Smooth muscle cell (in vitro differentiated cells): ENCODE measurements at regions not wholly inside any gene's neighbourhood (a gene's known extent, or its start where the extent isn't known, plus 50 kb on each side); places are given as distances from the start of the nearest gene placed in this dataset.

Experiments
- DNase-seq: peaks from one replicate; lab custom pipeline; 2025; ENCODE audit not compliant: unreplicated experiment; lab: John Stamatoyannopoulos, UW
- H2AFZ ChIP-seq: fragments of 200-600 bp; sonication (generic); 2 replicates; pipeline ENCODE4 v1.6.0; 2016; ENCODE audit warnings: antibody characterized with exemption, low read depth, mild to moderate bottlenecking
- H3F3A ChIP-seq: fragments of 200-600 bp; sonication (generic); 2 replicates; pipeline ENCODE4 v1.6.0; 2017; ENCODE audit warnings: antibody characterized with exemption, low read depth
- H3K27ac ChIP-seq: fragments of 200-600 bp; sonication (generic); 2 replicates; pipeline ENCODE4 v1.5.1; 2016; ENCODE audit warnings: low read depth, mild to moderate bottlenecking
- H3K27me3 ChIP-seq: fragments of 200-600 bp; sonication (generic); 2 replicates; pipeline ENCODE4 v1.6.1; 2016; ENCODE audit warnings: low read depth, mild to moderate bottlenecking
- H3K36me3 ChIP-seq: fragments of 200-600 bp; sonication (generic); 2 replicates; pipeline ENCODE4 v1.5.1; 2016; ENCODE audit warnings: low read depth
- H3K4me1 ChIP-seq: fragments of 200-600 bp; sonication (generic); 2 replicates; pipeline ENCODE4 v1.5.1; 2016; ENCODE audit warnings: low read depth
- H3K4me2 ChIP-seq: fragments of 200-600 bp; sonication (generic); 2 replicates; pipeline ENCODE4 v1.6.0; 2016; ENCODE audit warnings: mild to moderate bottlenecking
- H3K4me3 ChIP-seq: fragments of 200-600 bp; sonication (generic); 2 replicates; pipeline ENCODE4 v1.5.1; 2016; ENCODE audit warnings: mild to moderate bottlenecking
- H3K79me2 ChIP-seq: fragments of 200-600 bp; sonication (generic); 2 replicates; pipeline ENCODE4 v1.6.0; 2016; ENCODE audit warnings: low read depth, mild to moderate bottlenecking
- H3K9ac ChIP-seq: fragments of 200-600 bp; sonication (generic); 2 replicates; pipeline ENCODE4 v1.6.0; 2016; ENCODE audit warnings: low read depth
- H3K9me3 ChIP-seq: fragments of 200-600 bp; sonication (generic); replicated peaks from 2 replicates; pipeline ENCODE4 v1.5.1; 2016; ENCODE audit warnings: low read depth
- H4K20me1 ChIP-seq: fragments of 200-600 bp; sonication (generic); 2 replicates; pipeline ENCODE4 v1.6.0; 2016; ENCODE audit warnings: low read depth
- CTCF ChIP-seq: fragments of 200-600 bp; sonication (generic); IDR thresholded peaks from 2 replicates; pipeline ENCODE4 v1.5.1; 2017; ENCODE audit warnings: borderline replicate concordance, mild to moderate bottlenecking, antibody characterized with exemption; ENCODE audit not compliant: insufficient read depth, poor library complexity, severe bottlenecking
- WGBS: methylation state at CpG from one replicate; pipeline ENCODE4 v1.1.7; 2016; ENCODE audit warnings: low lambda C conversion rate; 5-methylcytosine and 5-hydroxymethylcytosine counted together

- no peak for TF ChIP-seq CTCF
- no peak for DNase-seq
- H3K36me3 ChIP-seq, result no peaks in the 10 kb centered on the region
- H3K9ac ChIP-seq, result no peak overlapping the region
- H4K20me1 ChIP-seq, result no peaks in the 10 kb centered on the region
- H3K4me1 ChIP-seq, result no peaks in the 10 kb centered on the region
- H3K27me3 ChIP-seq, result peaks cover 33% of the 10 kb centered on the region
- H3K27ac ChIP-seq, result no peak overlapping the region
- H2AFZ ChIP-seq, result no peak overlapping the region
- WGBS, result 99% methylated on average over 3 of the region's 3 CpGs
- no peaks in the 10 kb centered on the region for H3K79me2 ChIP-seq
- H3K4me3 ChIP-seq, result no peak overlapping the region
- no peak overlapping the region for H3K4me2 ChIP-seq
- H3K9me3 ChIP-seq, result no peaks in the 10 kb centered on the region
- no peaks in the 10 kb centered on the region for H3F3A ChIP-seq
Measured at GRCh38 chr2:56089931-56090330, 93.9 kb upstream of the CCDC85A start.

- Histone ChIP-seq H3K4me1 (no peaks in the 10 kb centered on the region), H2AFZ (no peak overlapping the region), H3K79me2 (no peaks in the 10 kb centered on the region), H3K36me3 (no peaks in the 10 kb centered on the region), H3K9me3 (no peaks in the 10 kb centered on the region), H3K27me3 (peaks cover 14% of the 10 kb centered on the region), H4K20me1 (no peaks in the 10 kb centered on the region), H3K4me2 (no peak overlapping the region), H3K9ac (no peak overlapping the region), H3K4me3 (no peak overlapping the region), H3K27ac (no peak overlapping the region), H3F3A (no peaks in the 10 kb centered on the region)
- DNase-seq, result no peak
- no peak for TF ChIP-seq CTCF
Measured at GRCh38 chr2:56099963-56100362, 83.8 kb upstream of the CCDC85A start.

GRCh38 chr2:56100791-56101312 lies 82.9 kb upstream of the CCDC85A start:
- Histone ChIP-seq H3F3A (no peaks in the 10 kb centered on the region), H3K27ac (no peak overlapping the region), H3K9me3 (no peaks in the 10 kb centered on the region), H4K20me1 (no peaks in the 10 kb centered on the region), H3K27me3 (peaks cover 11% of the 10 kb centered on the region), H3K4me1 (no peaks in the 10 kb centered on the region), H3K79me2 (no peaks in the 10 kb centered on the region), H3K36me3 (no peaks in the 10 kb centered on the region), H3K9ac (no peak overlapping the region), H2AFZ (no peak overlapping the region), H3K4me2 (no peak overlapping the region), H3K4me3 (no peak overlapping the region)
- no peak for DNase-seq
- no peak for TF ChIP-seq CTCF
- WGBS, result 100% methylated on average over 1 of the region's 1 CpG

GRCh38 chr2:56102098-56102497 lies 81.7 kb upstream of the CCDC85A start:
- Histone ChIP-seq H4K20me1 (no peaks in the 10 kb centered on the region), H3K4me1 (no peaks in the 10 kb centered on the region), H3K36me3 (no peaks in the 10 kb centered on the region), H3K4me3 (no peak overlapping the region), H3K27me3 (peaks cover 13% of the 10 kb centered on the region), H2AFZ (no peak overlapping the region), H3K79me2 (no peaks in the 10 kb centered on the region), H3K4me2 (no peak overlapping the region), H3K9me3 (no peaks in the 10 kb centered on the region), H3F3A (no peaks in the 10 kb centered on the region), H3K9ac (no peak overlapping the region), H3K27ac (no peak overlapping the region)
- TF ChIP-seq CTCF, result no peak
- DNase-seq, result no peak
- 38% methylated on average over 1 of the region's 1 CpG for whole genome bisulfite sequencing
